Breast epithelium (tissue), 3 donors: ENCODE measurements at regions not wholly inside any gene's neighbourhood (a gene's known extent, or its start where the extent isn't known, plus 50 kb on each side); places are given as distances from the start of the nearest gene placed in this dataset.

ENCODE experiments used
- POLR2A ChIP-seq: fragments of 450-650 bp; IDR thresholded peaks from one replicate; pipeline ENCODE4 v1.6.1; 2016; ENCODE audit warnings: antibody characterized with exemption, mild to moderate bottlenecking, moderate library complexity
- POLR2AphosphoS5 ChIP-seq, 3 donors: sonication (generic); formaldehyde crosslinking; IDR thresholded peaks; one replicate each; pipeline ENCODE4 v1.6.1; 2017; ENCODE audit warnings: antibody characterized with exemption in 3 of 3
- TF ChIP-seq, protein P1 (sequence below), 3 donors: fragments of 450-650 bp; IDR thresholded peaks; one replicate each; pipeline ENCODE4 v1.5.1; 2016 to 2017; ENCODE audit warnings: antibody characterized with exemption in 3 of 3, mild to moderate bottlenecking in 3 of 3, moderate library complexity in 3 of 3

GRCh38 chr12:19894050-19894449, 454.8 kb downstream of the AEBP2 start:
- TF ChIP-seq, protein P1, sequence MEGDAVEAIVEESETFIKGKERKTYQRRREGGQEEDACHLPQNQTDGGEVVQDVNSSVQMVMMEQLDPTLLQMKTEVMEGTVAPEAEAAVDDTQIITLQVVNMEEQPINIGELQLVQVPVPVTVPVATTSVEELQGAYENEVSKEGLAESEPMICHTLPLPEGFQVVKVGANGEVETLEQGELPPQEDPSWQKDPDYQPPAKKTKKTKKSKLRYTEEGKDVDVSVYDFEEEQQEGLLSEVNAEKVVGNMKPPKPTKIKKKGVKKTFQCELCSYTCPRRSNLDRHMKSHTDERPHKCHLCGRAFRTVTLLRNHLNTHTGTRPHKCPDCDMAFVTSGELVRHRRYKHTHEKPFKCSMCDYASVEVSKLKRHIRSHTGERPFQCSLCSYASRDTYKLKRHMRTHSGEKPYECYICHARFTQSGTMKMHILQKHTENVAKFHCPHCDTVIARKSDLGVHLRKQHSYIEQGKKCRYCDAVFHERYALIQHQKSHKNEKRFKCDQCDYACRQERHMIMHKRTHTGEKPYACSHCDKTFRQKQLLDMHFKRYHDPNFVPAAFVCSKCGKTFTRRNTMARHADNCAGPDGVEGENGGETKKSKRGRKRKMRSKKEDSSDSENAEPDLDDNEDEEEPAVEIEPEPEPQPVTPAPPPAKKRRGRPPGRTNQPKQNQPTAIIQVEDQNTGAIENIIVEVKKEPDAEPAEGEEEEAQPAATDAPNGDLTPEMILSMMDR (IDR thresholded peaks at IDR 0.05): no peak
- TF ChIP-seq POLR2A (no peak), POLR2AphosphoS5 (IDR thresholded peaks at IDR 0.05) (no peak)
